ENCODE measurements at regions not wholly inside any gene's neighbourhood (a gene's known extent, or its start where the extent isn't known, plus 50 kb on each side); places are given as distances from the start of the nearest gene placed in this dataset.
"Not testable (repeated sequence)": the region's sequence is repeated elsewhere in the genome, so short reads cannot be mapped to it uniquely, and the experiment has no call there.

DNA sequence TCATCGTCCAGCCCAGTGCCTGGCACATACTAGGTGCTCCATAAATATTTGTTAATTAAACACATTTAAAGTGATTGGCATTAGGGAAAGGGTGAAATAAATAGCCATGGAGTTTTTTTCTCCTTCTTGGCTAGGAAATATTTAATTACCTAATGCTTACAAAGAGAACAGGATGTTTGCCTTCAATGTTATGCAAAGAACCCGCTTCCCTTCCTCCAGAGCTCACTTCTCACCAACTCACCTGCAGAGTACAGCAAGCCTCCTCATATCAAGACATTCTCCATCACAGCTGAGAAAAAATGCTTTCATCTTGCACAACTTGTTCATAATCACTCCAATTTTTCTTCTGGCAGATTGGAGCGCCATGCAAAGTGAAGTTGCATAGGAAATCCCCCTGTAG lies 161.7 kb upstream of the STK32A start:
- peaks cover 9% of the 10 kb centered on the region for H3K27me3 ChIP-seq (ENCODE audit: low read depth)
- H3K9me3 ChIP-seq: no peaks in the 10 kb centered on the region
- no peaks in the 10 kb centered on the region for H3K4me1 ChIP-seq
- in situ Hi-C loops (cut with MboI; ENCODE audit: low sequenced_read_pairs): no loop called here
- no peaks in the 10 kb centered on the region for H3K36me3 ChIP-seq (replicated peaks)
- H3K4me3 ChIP-seq: no peak overlapping the region
- no peak for DNase-seq (ENCODE audit: low spot score in 2 of 2)

DNA sequence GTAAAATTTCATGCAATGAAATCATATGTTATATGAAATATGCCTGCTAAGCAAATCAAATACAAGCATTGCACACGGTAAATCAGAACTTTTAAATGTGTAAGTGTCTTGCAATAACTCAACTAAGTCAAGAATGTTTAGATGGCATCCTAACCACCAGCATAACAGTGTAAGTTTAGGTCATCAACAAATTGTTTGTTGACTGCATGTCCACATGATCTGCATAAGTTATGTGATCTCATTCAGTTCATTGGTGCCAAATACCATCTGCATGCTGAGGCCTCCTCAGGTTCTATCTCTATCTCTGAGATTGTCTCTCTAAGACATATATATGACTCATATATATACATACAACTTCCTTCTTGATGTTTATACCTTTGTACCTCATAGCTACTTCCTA lies 159.6 kb upstream of the STK32A start:
- Histone ChIP-seq H3K27me3 (ENCODE audit: low read depth) (peaks cover 9% of the 10 kb centered on the region), H3K36me3 (replicated peaks) (no peaks in the 10 kb centered on the region), H3K9me3 (no peaks in the 10 kb centered on the region), H3K4me1 (no peaks in the 10 kb centered on the region), H3K4me3 (no peak overlapping the region)
- no peak for DNase-seq (ENCODE audit: low spot score in 2 of 2)
- in situ Hi-C loops (cut with MboI; ENCODE audit: low sequenced_read_pairs): no loop called here

DNA sequence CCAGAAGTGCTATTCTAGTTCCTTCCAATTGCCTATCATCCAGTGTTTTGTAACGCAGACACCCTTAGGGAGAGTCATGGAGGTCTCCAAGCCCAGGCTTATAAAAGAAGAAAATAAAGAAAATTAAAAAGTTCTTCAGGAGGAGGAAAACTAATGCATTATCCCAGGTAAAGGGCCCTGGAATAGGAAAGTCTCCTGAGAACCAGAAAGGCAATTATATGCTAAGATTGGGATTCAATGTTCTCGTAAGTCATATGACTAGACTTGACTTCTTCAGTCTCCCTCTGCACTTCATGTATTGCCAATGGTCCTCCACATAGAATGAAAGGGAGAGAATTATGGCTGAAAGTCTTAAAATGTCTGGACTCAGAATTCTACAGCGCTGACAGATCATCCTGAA lies 154.4 kb upstream of the STK32A start:
- Histone ChIP-seq H3K4me1 (no peaks in the 10 kb centered on the region), H3K36me3 (replicated peaks) (no peaks in the 10 kb centered on the region), H3K4me3 (no peak overlapping the region), H3K9me3 (no peaks in the 10 kb centered on the region), H3K27me3 (ENCODE audit: low read depth) (peaks cover 3% of the 10 kb centered on the region; the same call in 1 of the 2 replicates)
- DNase-seq (ENCODE audit: low spot score in 2 of 2): no peak
- in situ Hi-C loops (cut with MboI; ENCODE audit: low sequenced_read_pairs): no loop called here

DNA sequence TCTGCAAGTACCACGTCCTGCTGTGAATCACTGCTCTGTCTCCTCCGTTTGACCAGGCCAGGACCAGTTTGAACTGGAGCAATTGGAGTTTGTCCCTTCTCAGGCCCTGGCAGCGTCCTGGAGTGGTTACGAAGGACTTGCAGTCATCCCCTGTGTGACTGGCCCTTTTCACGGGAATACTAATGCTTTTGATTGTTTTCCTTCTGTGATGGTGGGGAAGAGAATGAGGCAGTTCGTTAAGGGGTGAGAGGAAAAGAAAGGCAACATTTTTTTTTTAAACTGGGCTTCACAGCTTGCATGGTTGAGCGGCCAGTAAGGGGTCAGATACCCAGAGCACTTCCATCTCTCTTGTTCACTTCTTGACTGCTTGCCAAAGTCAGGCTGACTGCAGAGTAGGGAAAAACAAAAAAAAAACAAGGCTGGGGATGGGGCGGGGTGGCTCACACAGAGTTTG lies 153.5 kb upstream of the STK32A start:
- Histone ChIP-seq H3K27me3 (ENCODE audit: low read depth) (peaks cover 6% of the 10 kb centered on the region; the same call in 1 of the 2 replicates), H3K36me3 (replicated peaks) (no peaks in the 10 kb centered on the region), H3K4me3 (no peak overlapping the region), H3K9me3 (no peaks in the 10 kb centered on the region), H3K4me1 (no peaks in the 10 kb centered on the region)
- DNase-seq (ENCODE audit: low spot score in 2 of 2): no peak
- in situ Hi-C loops (cut with MboI; ENCODE audit: low sequenced_read_pairs): no loop called here

DNA sequence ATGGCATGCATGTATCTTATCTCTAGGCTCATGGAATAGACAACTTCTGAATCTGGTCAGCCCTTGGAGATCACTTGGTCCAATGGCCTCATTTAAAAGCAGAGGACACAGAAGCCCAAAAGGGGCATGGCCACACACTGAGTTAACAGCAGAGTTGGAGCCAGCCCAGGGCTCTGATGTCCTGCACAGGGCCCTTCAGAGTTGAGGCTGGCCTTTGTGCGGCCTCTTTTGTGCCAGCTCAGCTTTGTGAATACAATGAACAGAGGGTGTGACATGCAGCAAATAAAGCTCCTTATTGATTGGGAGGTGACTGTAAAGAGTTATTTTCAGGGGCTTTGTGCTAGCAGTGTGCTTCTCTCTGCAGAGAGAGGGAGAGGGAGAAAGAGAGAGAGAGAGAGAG lies 150.1 kb upstream of the STK32A start:
- in situ Hi-C loops (cut with MboI; ENCODE audit: low sequenced_read_pairs): no loop called here
- Histone ChIP-seq H3K9me3 (no peaks in the 10 kb centered on the region), H3K4me1 (no peaks in the 10 kb centered on the region)

DNA sequence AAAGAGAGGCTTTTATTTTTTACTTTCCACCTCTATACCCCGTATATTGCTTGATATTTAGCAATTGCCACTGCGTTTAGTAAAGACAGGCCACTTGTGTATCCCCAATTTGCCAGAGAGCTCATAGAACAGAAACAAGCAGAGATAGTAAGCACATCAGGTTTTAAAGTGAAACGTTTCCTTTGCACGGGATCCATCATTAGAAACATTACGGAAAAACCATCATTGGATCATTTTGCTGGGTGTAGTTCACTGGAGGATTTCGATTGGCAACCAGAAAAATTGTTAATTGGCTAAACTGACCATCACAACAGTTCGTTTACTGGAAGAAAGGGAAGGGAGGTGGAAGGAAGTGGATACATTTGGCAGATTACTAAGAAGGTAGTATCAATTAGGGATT lies 149.4 kb upstream of the STK32A start:
- no peaks in the 10 kb centered on the region for H3K4me1 ChIP-seq
- peaks cover 4% of the 10 kb centered on the region; the same call in 1 of the 2 replicates for H3K27me3 ChIP-seq (ENCODE audit: low read depth)
- in situ Hi-C loops (cut with MboI; ENCODE audit: low sequenced_read_pairs): no loop called here
- H3K36me3 ChIP-seq (replicated peaks): no peaks in the 10 kb centered on the region
- H3K4me3 ChIP-seq: no peak overlapping the region
- DNase-seq (ENCODE audit: low spot score in 2 of 2): no peak
- no peaks in the 10 kb centered on the region for H3K9me3 ChIP-seq

More for the DNA sequence above, 150.1 kb upstream of the STK32A start:
- no peaks in the 10 kb centered on the region for H3K36me3 ChIP-seq (replicated peaks)
- H3K4me3 ChIP-seq: no peak overlapping the region
- peaks cover 6% of the 10 kb centered on the region; the same call in 1 of the 2 replicates for H3K27me3 ChIP-seq (ENCODE audit: low read depth)
- peak; percentile 4 to 28 for DNase-seq (ENCODE audit: low spot score in 2 of 2)

DNA sequence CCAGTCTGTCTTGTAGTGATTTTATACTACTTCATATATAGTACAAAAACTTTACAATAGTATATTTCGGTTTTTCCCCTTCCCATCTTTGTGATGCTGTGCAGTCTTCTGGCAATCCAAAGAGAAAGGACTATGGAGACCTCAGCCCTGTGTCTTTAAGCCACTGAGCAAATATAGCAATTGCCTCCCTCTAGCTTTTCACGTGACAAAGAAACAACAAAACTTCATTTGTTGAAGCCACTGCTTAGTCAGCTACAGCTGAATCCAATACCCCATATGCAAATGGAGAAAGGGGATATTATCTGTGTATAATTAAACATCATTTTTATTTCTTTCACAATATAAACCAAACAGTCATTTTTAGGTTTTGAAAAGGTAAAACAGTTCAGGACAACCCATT lies 142.8 kb upstream of the STK32A start:
- H3K4me1 ChIP-seq: no peaks in the 10 kb centered on the region
- DNase-seq (ENCODE audit: low spot score in 2 of 2): no peak
- in situ Hi-C loops (cut with MboI; ENCODE audit: low sequenced_read_pairs): no loop called here

DNA sequence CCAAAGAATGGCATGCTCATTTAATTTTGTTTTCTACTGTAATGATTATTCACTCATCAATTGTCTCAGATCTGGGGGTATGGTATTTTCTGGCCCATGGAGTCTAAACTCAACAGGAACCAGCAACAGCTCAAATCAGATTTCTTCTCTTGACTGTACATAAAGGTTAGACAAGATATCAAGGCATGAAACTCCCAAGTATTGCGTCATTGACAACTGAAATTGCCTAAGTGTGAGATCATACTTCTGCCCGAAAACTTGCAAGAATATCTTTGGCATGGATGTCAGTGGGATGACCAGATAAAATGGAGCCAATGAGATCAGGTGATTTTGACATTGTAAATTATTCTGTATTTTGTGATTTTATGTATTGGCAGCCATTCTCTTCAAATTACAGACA lies 141.7 kb upstream of the STK32A start:
- Histone ChIP-seq H3K4me3 (no peak overlapping the region), H3K9me3 (no peaks in the 10 kb centered on the region), H3K36me3 (replicated peaks) (no peaks in the 10 kb centered on the region), H3K4me1 (no peaks in the 10 kb centered on the region), H3K27me3 (ENCODE audit: low read depth) (peaks cover 8% of the 10 kb centered on the region; the same call in 1 of the 2 replicates)
- in situ Hi-C loops (cut with MboI; ENCODE audit: low sequenced_read_pairs): no loop called here
- DNase-seq (ENCODE audit: low spot score in 2 of 2): no peak

More for the DNA sequence above, 142.8 kb upstream of the STK32A start:
- no peaks in the 10 kb centered on the region for H3K9me3 ChIP-seq
- H3K27me3 ChIP-seq (ENCODE audit: low read depth): peaks cover 8% of the 10 kb centered on the region; the same call in 1 of the 2 replicates
- H3K4me3 ChIP-seq: no peak overlapping the region
- no peaks in the 10 kb centered on the region for H3K36me3 ChIP-seq (replicated peaks)

DNA sequence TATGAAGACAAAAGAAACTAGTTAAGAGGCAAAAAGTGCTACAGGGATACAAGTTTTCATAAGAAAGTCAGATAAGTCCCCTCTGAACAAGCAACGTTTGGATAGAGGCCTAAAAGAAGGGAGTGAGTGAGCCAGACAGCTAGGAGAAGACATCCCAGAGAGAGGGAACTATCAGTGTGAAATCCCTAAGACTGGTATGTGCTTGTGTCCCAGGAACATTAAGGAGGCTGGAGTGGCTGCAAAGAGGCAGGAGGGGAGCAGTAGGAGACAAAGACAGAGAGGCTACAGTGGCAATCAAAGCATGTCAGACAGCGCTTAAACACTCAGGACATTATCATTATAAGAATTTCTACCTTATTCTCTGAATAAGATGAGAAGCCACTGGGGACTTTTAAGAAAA lies 139.1 kb upstream of the STK32A start:
- peaks cover 8% of the 10 kb centered on the region; the same call in 1 of the 2 replicates for H3K27me3 ChIP-seq (ENCODE audit: low read depth)
- H3K9me3 ChIP-seq: no peaks in the 10 kb centered on the region
- H3K4me3 ChIP-seq: no peak overlapping the region
- no peaks in the 10 kb centered on the region for H3K4me1 ChIP-seq
- no peak for DNase-seq (ENCODE audit: low spot score in 2 of 2)
- in situ Hi-C loops (cut with MboI; ENCODE audit: low sequenced_read_pairs): no loop called here
- no peaks in the 10 kb centered on the region for H3K36me3 ChIP-seq (replicated peaks)

DNA sequence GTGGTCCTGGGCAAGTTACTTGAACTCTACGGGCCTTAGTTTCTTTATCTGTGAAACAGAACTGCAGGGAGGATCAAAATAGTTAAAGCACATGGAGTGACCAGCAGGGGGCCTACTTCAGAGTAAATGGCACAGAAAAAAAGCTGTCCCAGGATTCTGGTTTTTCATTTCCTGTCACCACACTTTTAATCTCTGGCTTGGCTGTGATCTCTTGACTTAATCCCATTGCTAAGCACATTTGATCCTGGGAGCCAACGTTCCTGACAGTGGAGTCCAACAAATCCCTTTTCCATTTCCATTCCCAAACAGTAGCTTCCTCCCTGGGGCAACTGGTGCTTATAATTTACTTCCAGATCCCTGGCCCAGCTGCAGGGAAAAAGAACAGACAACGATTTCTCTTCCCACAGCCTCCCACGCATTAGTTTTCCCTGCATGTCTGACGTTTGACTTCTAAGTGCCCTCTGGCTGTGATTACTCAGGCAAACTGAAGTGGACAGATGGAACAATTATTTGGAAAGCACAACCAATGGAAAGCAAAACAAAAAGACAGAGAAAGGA lies 136.5 kb upstream of the STK32A start:
- no peaks in the 10 kb centered on the region for H3K4me1 ChIP-seq
- DNase-seq (ENCODE audit: low spot score in 2 of 2): peak; percentile 63 to 71
- H3K4me3 ChIP-seq: no peak overlapping the region
- H3K36me3 ChIP-seq (replicated peaks): no peaks in the 10 kb centered on the region
- in situ Hi-C loops (cut with MboI; ENCODE audit: low sequenced_read_pairs): no loop called here
- H3K27me3 ChIP-seq (ENCODE audit: low read depth): peaks cover 7% of the 10 kb centered on the region
- no peaks in the 10 kb centered on the region for H3K9me3 ChIP-seq

DNA sequence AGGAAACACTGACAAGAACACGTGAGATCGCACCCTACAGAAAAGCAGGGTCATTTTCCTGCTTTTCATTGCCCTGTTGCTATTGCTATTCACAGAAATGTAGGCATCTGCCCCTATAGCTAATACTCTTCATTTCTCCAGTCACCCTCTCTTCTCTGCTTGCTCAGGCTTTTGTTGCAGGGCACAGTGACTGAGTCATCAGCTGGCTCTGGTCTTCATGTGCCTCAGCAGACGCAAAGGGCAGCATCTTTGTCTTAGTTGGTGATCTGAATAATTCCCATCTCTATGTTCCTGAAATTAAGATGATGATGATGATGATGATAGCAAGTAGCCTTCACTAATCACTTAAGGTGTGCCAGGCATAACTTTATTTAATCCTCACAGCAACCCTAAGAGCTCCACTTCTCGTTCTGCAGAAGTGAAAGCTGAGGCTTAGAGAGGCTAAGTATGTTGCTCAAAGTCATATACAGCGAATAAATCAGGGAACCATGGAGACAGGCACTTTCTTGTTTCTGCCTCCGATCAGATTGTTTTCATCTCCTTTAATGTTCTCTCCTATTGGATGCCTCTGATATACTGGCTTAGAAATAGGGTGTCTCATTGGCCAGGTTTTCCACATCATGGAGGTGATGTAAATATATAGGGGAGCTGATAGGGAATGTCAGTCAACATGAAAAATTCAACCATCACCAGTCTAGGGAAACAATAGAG lies 133.0 kb upstream of the STK32A start:
- Histone ChIP-seq H3K4me1 (no peaks in the 10 kb centered on the region), H3K9me3 (no peaks in the 10 kb centered on the region), H3K27me3 (ENCODE audit: low read depth) (peaks cover 6% of the 10 kb centered on the region; the same call in 1 of the 2 replicates), H3K36me3 (replicated peaks) (no peaks in the 10 kb centered on the region), H3K4me3 (no peak overlapping the region)
- DNase-seq (ENCODE audit: low spot score in 2 of 2): no peak
- in situ Hi-C loops (cut with MboI; ENCODE audit: low sequenced_read_pairs): no loop called here

DNA sequence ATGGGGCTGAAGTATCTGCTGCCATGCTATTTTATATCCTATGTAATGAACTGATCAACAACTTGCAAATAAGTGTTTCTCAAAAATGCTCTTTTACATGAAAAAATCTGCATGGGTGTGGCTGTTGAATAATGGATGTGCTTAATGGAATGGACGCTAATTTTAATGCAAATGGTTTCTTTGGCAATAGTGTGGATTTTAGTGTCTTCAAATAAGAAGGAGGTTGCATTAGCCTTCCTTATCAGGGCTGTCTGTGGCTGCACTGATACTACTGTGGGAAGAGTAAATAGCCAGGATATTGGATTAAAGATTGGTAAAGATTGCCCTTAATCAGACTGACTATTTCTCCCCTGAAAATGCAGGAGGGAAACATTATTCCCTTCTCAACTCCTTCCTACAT lies 121.9 kb upstream of the STK32A start:
- Histone ChIP-seq H3K36me3 (replicated peaks) (no peaks in the 10 kb centered on the region), H3K4me3 (no peak overlapping the region), H3K9me3 (no peaks in the 10 kb centered on the region), H3K4me1 (no peaks in the 10 kb centered on the region), H3K27me3 (ENCODE audit: low read depth) (0 out of 2 replicates have a peak, but pooled peaks cover 2% of the 10 kb centered on the region)
- in situ Hi-C loops (cut with MboI; ENCODE audit: low sequenced_read_pairs): no loop called here
- no peak for DNase-seq (ENCODE audit: low spot score in 2 of 2)

DNA sequence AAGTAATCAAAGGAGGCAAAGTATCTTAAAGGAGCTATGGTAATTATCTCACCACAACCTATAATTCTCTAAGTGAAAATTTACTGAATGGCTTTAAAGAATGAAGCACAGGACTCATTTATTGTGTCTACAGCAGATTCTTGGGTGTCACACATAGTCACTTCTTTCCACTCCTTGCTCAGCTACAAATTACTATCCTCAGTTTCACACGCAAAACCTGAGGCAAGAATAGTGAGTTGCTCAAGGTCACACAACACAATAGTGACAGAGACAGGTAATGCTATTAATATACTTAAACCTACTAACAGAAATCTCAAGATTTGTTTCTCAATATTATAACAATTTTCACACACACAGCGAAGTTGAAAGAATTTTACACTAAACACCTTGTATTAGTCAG lies 120.9 kb upstream of the STK32A start:
- no peak for DNase-seq (ENCODE audit: low spot score in 2 of 2)
- in situ Hi-C loops (cut with MboI; ENCODE audit: low sequenced_read_pairs): no loop called here
- no peak overlapping the region for H3K4me3 ChIP-seq

DNA sequence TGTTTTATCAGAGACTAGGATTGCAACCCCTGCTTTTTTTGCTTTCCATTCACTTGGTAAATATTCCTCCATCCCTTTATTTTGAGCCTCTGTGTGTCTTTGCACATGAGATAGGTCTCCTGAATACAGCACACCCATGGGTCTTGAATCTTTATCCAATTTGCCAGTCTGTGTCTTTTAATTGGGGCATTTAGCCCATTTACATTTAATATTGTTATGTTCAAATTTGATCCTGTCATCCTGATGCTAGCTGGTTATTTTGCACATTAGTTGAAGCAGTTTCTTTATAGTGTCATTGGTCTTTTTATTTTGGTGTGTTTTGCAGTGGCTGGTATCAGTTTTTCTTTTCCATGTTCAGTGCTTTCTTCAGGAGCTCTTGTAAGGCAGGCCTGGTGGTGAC lies 95.1 kb upstream of the STK32A start:
- in situ Hi-C loops (cut with MboI; ENCODE audit: low sequenced_read_pairs); H3K4me1 ChIP-seq; H3K4me3 ChIP-seq; H3K36me3 ChIP-seq (replicated peaks); H3K27me3 ChIP-seq (ENCODE audit: low read depth); H3K9me3 ChIP-seq; DNase-seq (ENCODE audit: low spot score in 2 of 2): not testable (repeated sequence)

More for the DNA sequence above, 120.9 kb upstream of the STK32A start:
- Histone ChIP-seq H3K4me1 (no peaks in the 10 kb centered on the region), H3K27me3 (ENCODE audit: low read depth) (no peaks in the 10 kb centered on the region), H3K36me3 (replicated peaks) (no peaks in the 10 kb centered on the region), H3K9me3 (no peaks in the 10 kb centered on the region)

Measured in HAP-1 (cell line).